H1 (cell line): ENCODE measurements at regions not wholly inside any gene's neighbourhood (a gene's known extent, or its start where the extent isn't known, plus 50 kb on each side); places are given as distances from the start of the nearest gene placed in this dataset.

Experiments
- CTCF ChIA-PET: fragments of 300-600 bp; sonication (Branson Sonifier 250); formaldehyde crosslinking; loops from one replicate; lab custom pipeline; 2021; ENCODE audit not compliant: partially characterized antibody; lab: Charles Lee
- POLR2A ChIA-PET: fragments of 300-600 bp; sonication (Branson Sonifier 250); formaldehyde crosslinking; loops from one replicate; lab custom pipeline; 2021; ENCODE audit warnings: inconsistent platforms; ENCODE audit not compliant: partially characterized antibody; lab: Charles Lee
- DNase-seq, 2 experiments: peaks; one replicate each; pipeline versions ENCODE4 v3.0.0 to v3.0.0-alpha.2; 2010 to 2022; ENCODE audit warnings: low spot score in 2 of 2, low read depth in 1 of 2, mixed read lengths in 1 of 2
- FAIRE-seq: peaks from 2 replicates; lab custom pipeline; 2011; peaks lifted over from hg19 to GRCh38; lab: Jason Lieb, UNC
- H2AFZ ChIP-seq: 2 replicates; pipeline ENCODE4 v1.8.1; 2012; ENCODE audit warnings: low read length, inconsistent platforms
- H2AK5ac ChIP-seq: 2 replicates; pipeline ENCODE4 v1.6.1; 2013; ENCODE audit warnings: low read depth, low read length
- H2BK120ac ChIP-seq: replicated peaks from 2 replicates; pipeline ENCODE3; 2013; ENCODE audit warnings: low read depth, low read length, inconsistent platforms
- H2BK12ac ChIP-seq: 2 replicates; pipeline ENCODE4 v1.6.1; 2013; ENCODE audit warnings: low read depth, low read length
- H2BK15ac ChIP-seq: 2 replicates; pipeline ENCODE4 v1.6.1; 2013; ENCODE audit warnings: low read length
- H2BK20ac ChIP-seq: 2 replicates; pipeline ENCODE4 v1.6.1; 2013; ENCODE audit warnings: low read length
- H2BK5ac ChIP-seq: 2 replicates; pipeline ENCODE4 v1.6.1; 2013; ENCODE audit warnings: low read depth, low read length
- H3K14ac ChIP-seq: 2 replicates; pipeline ENCODE4 v1.6.1; 2013; ENCODE audit warnings: inconsistent platforms; ENCODE audit not compliant: insufficient read length
- H3K18ac ChIP-seq: 2 replicates; pipeline ENCODE4 v1.6.1; 2013; ENCODE audit warnings: low read length; ENCODE audit errors: extremely low read depth
- H3K23ac ChIP-seq: 2 replicates; pipeline ENCODE4 v1.6.1; 2013; ENCODE audit warnings: inconsistent platforms; ENCODE audit not compliant: insufficient read length
- H3K23me2 ChIP-seq: 2 replicates; pipeline ENCODE4 v1.6.1; 2013; ENCODE audit warnings: low read depth, low read length
- H3K27ac ChIP-seq: 2 replicates; pipeline ENCODE4 v1.6.1; 2011; ENCODE audit warnings: low read depth, low read length, inconsistent platforms
- H3K27me3 ChIP-seq, 4 experiments: replicated peaks in 1 of 4; 1 replicate in 1 of 4; 2 replicates in 3 of 4; pipeline versions ENCODE4 v1.6.1 to v1.8.1; 2011 to 2013; ENCODE audit warnings: low read length in 3 of 4, mild to moderate bottlenecking in 3 of 4, inconsistent platforms in 2 of 4, mixed read lengths in 2 of 4, moderate library complexity in 1 of 4; ENCODE audit not compliant: control insufficient read depth in 3 of 4, insufficient read depth in 3 of 4; ENCODE audit errors: extremely low read depth in 1 of 4
- H3K36me3 ChIP-seq, 4 experiments: 2 replicates each; pipeline versions ENCODE4 v1.6.1 to v1.8.1; 2011 to 2013; ENCODE audit warnings: mild to moderate bottlenecking in 4 of 4, low read length in 3 of 4, moderate library complexity in 2 of 4, control low read depth in 1 of 4, inconsistent platforms in 1 of 4; ENCODE audit not compliant: insufficient read depth in 4 of 4, control insufficient read depth in 2 of 4
- H3K4ac ChIP-seq: replicated peaks from 2 replicates; pipeline ENCODE3; 2013; ENCODE audit warnings: low read length, low read depth, mixed read lengths, inconsistent platforms; ENCODE audit not compliant: insufficient read length
- H3K4me1 ChIP-seq, 4 experiments: replicated peaks in 1 of 4; 1 replicate in 1 of 4; 2 replicates in 3 of 4; pipeline versions ENCODE4 v1.6.1 to v1.8.1; 2011 to 2013; ENCODE audit warnings: low read length in 3 of 4, inconsistent platforms in 2 of 4, mixed read lengths in 1 of 4; ENCODE audit not compliant: insufficient read depth in 4 of 4, control insufficient read depth in 3 of 4
- H3K4me2 ChIP-seq, 2 experiments: 2 replicates each; pipeline versions ENCODE4 v1.6.1 to v1.8.1; 2011 to 2013; ENCODE audit warnings: low read depth in 2 of 2, low read length in 2 of 2, control low read depth in 1 of 2, inconsistent platforms in 1 of 2, mild to moderate bottlenecking in 1 of 2; ENCODE audit not compliant: insufficient read depth in 1 of 2
- H3K4me3 ChIP-seq, 4 experiments: fragments of 200-600, 300-600 bp in 1 of 4; sonication (generic), shearing (Covaris generic), sonication (Bioruptor Twin) in 1 of 4; 2 replicates each; pipeline versions ENCODE4 v1.5.1 to v1.8.1; 2011 to 2016; ENCODE audit warnings: low read length in 4 of 4, low read depth in 3 of 4, control low read depth in 2 of 4, inconsistent platforms in 2 of 4, mild to moderate bottlenecking in 2 of 4, mixed read lengths in 1 of 4, moderate library complexity in 1 of 4; ENCODE audit not compliant: insufficient read depth in 2 of 4; ENCODE audit errors: extremely low read depth in 1 of 4
- H3K56ac ChIP-seq: replicated peaks from 2 replicates; pipeline ENCODE3; 2013; ENCODE audit warnings: low read depth, mild to moderate bottlenecking, mixed read lengths, low read length, inconsistent platforms; ENCODE audit not compliant: insufficient read length
- H3K79me1 ChIP-seq: 2 replicates; pipeline ENCODE4 v1.6.1; 2013; ENCODE audit warnings: low read depth, low read length, control low read depth
- H3K79me2 ChIP-seq, 2 experiments: 2 replicates each; pipeline versions ENCODE4 v1.6.1 to v1.8.1; 2012 to 2013; ENCODE audit warnings: low read length in 2 of 2, mild to moderate bottlenecking in 2 of 2, inconsistent platforms in 1 of 2; ENCODE audit not compliant: insufficient read depth in 2 of 2, control insufficient read depth in 1 of 2
- H3K9ac ChIP-seq, 4 experiments: replicated peaks in 1 of 4; 1 replicate in 1 of 4; 2 replicates in 3 of 4; pipeline versions ENCODE4 v1.6.1 to v1.8.1; 2011 to 2013; ENCODE audit warnings: low read depth in 3 of 4, low read length in 3 of 4, control low read depth in 2 of 4, mild to moderate bottlenecking in 2 of 4, moderate library complexity in 2 of 4, inconsistent platforms in 1 of 4; ENCODE audit errors: extremely low read depth in 1 of 4
- H3K9me3 ChIP-seq, 2 experiments: 2 replicates each; pipeline versions ENCODE4 v1.6.1 to v1.8.1; 2012 to 2013; ENCODE audit warnings: mild to moderate bottlenecking in 2 of 2, moderate library complexity in 2 of 2, control low read depth in 1 of 2, inconsistent platforms in 1 of 2, low read depth in 1 of 2, low read length in 1 of 2, mixed read lengths in 1 of 2; ENCODE audit not compliant: insufficient read depth in 2 of 2
- H4K20me1 ChIP-seq, 2 experiments: replicated peaks in 1 of 2; 2 replicates each; pipeline versions ENCODE3 to v1.8.1; 2011 to 2013; ENCODE audit warnings: inconsistent platforms in 2 of 2, low read length in 2 of 2, mild to moderate bottlenecking in 1 of 2; ENCODE audit not compliant: insufficient read depth in 2 of 2, control insufficient read depth in 1 of 2
- H4K5ac ChIP-seq: 2 replicates; pipeline ENCODE4 v1.6.1; 2013; ENCODE audit warnings: low read length, low read depth, mixed read lengths, inconsistent platforms; ENCODE audit not compliant: insufficient read length
- H4K8ac ChIP-seq: 2 replicates; pipeline ENCODE4 v1.8.0; 2013; ENCODE audit warnings: mild to moderate bottlenecking, moderate library complexity, low read length, inconsistent platforms; ENCODE audit not compliant: insufficient read depth; ENCODE audit errors: extremely low read depth
- H4K91ac ChIP-seq: replicated peaks from 2 replicates; pipeline ENCODE3; 2013; ENCODE audit warnings: low read length, mixed read lengths, inconsistent platforms; ENCODE audit not compliant: insufficient read length
- BACH1 ChIP-seq: IDR thresholded peaks from 2 replicates; pipeline ENCODE4 v1.6.1; 2012; ENCODE audit warnings: low read length, improper control_type of control experiment
- BRCA1 ChIP-seq: IDR thresholded peaks from 2 replicates; pipeline ENCODE4 v1.6.1; 2012; ENCODE audit warnings: low read depth, low read length, improper control_type of control experiment
- CBX8 ChIP-seq: fragments of 300-800, 300-1000 bp; sonication (generic); IDR thresholded peaks from 2 replicates; pipeline ENCODE4 v1.7.1; 2016; ENCODE audit warnings: low read depth, low read length, borderline replicate concordance
- EGR1 ChIP-seq: IDR thresholded peaks from 2 replicates; pipeline ENCODE4 v1.6.1; 2011; ENCODE audit warnings: low read depth, low read length, borderline replicate concordance
- GTF2F1 ChIP-seq: IDR thresholded peaks from 2 replicates; pipeline ENCODE4 v1.6.1; 2012; ENCODE audit warnings: low read depth, low read length, improper control_type of control experiment, borderline replicate concordance
- KDM1A ChIP-seq: fragments of 200-600, 300-600 bp; sonication (generic); IDR thresholded peaks from 2 replicates; pipeline ENCODE4 v1.7.1; 2016; ENCODE audit warnings: mild to moderate bottlenecking, low read length, borderline replicate concordance
- RFX5 ChIP-seq: IDR thresholded peaks from 2 replicates; pipeline ENCODE4 v1.6.1; 2011; ENCODE audit warnings: low read depth, low read length, improper control_type of control experiment, borderline replicate concordance
- SIX5 ChIP-seq: IDR thresholded peaks from 2 replicates; pipeline ENCODE4 v1.6.1; 2011; ENCODE audit warnings: mild to moderate bottlenecking, low read depth, low read length
- SP1 ChIP-seq: IDR thresholded peaks from 2 replicates; pipeline ENCODE4 v1.6.1; 2011; ENCODE audit warnings: low read depth, low read length
- TBP ChIP-seq: IDR thresholded peaks from 2 replicates; pipeline ENCODE4 v1.6.1; 2011; ENCODE audit warnings: low read depth, low read length, improper control_type of control experiment
- YY1 ChIP-seq: IDR thresholded peaks from 2 replicates; pipeline ENCODE4 v1.6.1; 2011; ENCODE audit warnings: low read depth, mild to moderate bottlenecking, low read length
- WGBS, 2 experiments: shearing (Covaris generic) in 1 of 2; methylation state at CpG; one replicate each; pipeline versions ENCODE4 v1.1.6 to v1.1.7; 2013 to 2015; ENCODE audit warnings: low lambda C conversion rate in 2 of 2, mixed read lengths in 2 of 2, inconsistent platforms in 1 of 2, low coverage in 1 of 2, missing lambda C conversion rate in 1 of 2; ENCODE audit not compliant: insufficient replicate concordance in 2 of 2, insufficient coverage in 1 of 2, insufficient read length in 1 of 2; ENCODE audit errors: extremely low coverage in 1 of 2, missing lambda C conversion rate in 1 of 2; 5-methylcytosine and 5-hydroxymethylcytosine counted together
- TF ChIP-seq, protein P1 (sequence below): IDR thresholded peaks from 2 replicates; pipeline ENCODE4 v1.6.1; 2011; ENCODE audit warnings: low read length, improper control_type of control experiment
- TF ChIP-seq, protein P2 (sequence below): IDR thresholded peaks from 2 replicates; pipeline ENCODE4 v1.6.1; 2012; ENCODE audit warnings: inconsistent platforms

- Histone ChIP-seq H3K14ac (no peak overlapping the region), H2AFZ (peak overlapping the region; percentile 18; the same call in 1 of the 2 replicates), H2BK5ac (no peak overlapping the region), H3K18ac (no peak overlapping the region), H2BK12ac (no peak overlapping the region), H2BK15ac (no peak overlapping the region), H3K23ac (no peak overlapping the region), H3K9ac (no peak overlapping the region), H3K36me3 (no peaks in the 10 kb centered on the region), H3K4me2 (no peak overlapping the region), H4K20me1 (no peaks in the 10 kb centered on the region), H3K4ac (no peak overlapping the region), H3K27ac (no peak overlapping the region), H4K91ac (no peak overlapping the region), H2BK20ac (no peak overlapping the region), H3K79me2 (no peaks in the 10 kb centered on the region), H3K79me1 (no peaks in the 10 kb centered on the region), H3K4me1 (no peaks in the 10 kb centered on the region), H2BK120ac (peak overlapping the region; percentile 3), H2AK5ac (no peak overlapping the region), H3K23me2 (no peaks in the 10 kb centered on the region), H3K56ac (no peak overlapping the region), H3K4me3 (no peak overlapping the region), H4K5ac (no peak overlapping the region), H3K9me3 (no peaks in the 10 kb centered on the region), H4K8ac (no peak overlapping the region), H3K27me3 (no peaks in the 10 kb centered on the region)
- FAIRE-seq (peak; percentile 55), DNase-seq (no peak)
- ChIA-PET CTCF (no interaction called here), POLR2A (no interaction called here)
- 80% methylated on average over 6 of the region's 6 CpGs; no CpG with 5 or more reads in 1 of the 2 experiments for WGBS, 2 experiments
- TF ChIP-seq GTF2F1 (no peak), YY1 (no peak), BRCA1 (no peak), RFX5 (no peak), CBX8 (no peak), SP1 (no peak), EGR1 (no peak), SIX5 (no peak), KDM1A (no peak), TBP (no peak), BACH1 (no peak)
- TF ChIP-seq, protein P1, sequence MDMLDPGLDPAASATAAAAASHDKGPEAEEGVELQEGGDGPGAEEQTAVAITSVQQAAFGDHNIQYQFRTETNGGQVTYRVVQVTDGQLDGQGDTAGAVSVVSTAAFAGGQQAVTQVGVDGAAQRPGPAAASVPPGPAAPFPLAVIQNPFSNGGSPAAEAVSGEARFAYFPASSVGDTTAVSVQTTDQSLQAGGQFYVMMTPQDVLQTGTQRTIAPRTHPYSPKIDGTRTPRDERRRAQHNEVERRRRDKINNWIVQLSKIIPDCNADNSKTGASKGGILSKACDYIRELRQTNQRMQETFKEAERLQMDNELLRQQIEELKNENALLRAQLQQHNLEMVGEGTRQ: no peak
- TF ChIP-seq, protein P2, sequence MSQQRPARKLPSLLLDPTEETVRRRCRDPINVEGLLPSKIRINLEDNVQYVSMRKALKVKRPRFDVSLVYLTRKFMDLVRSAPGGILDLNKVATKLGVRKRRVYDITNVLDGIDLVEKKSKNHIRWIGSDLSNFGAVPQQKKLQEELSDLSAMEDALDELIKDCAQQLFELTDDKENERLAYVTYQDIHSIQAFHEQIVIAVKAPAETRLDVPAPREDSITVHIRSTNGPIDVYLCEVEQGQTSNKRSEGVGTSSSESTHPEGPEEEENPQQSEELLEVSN: no peak
Measured at GRCh38 chr4:83865417-83866150, 329.7 kb downstream of the GPAT3 start.
